Activated CD4-positive, alpha-beta memory T cell treated with anti-CD3 and anti-CD28 coated beads for 36 hours (primary cell): ENCODE measurements at regions not wholly inside any gene's neighbourhood (a gene's known extent, or its start where the extent isn't known, plus 50 kb on each side); places are given as distances from the start of the nearest gene placed in this dataset.

Source experiments
- CTCF ChIA-PET: fragments of 350-600 bp; sonication (Branson Sonifier 250); formaldehyde crosslinking; loops from one replicate; lab custom pipeline; 2021; ENCODE audit warnings: antibody characterized with exemption, inconsistent platforms; lab: Charles Lee
- POLR2A ChIA-PET: fragments of 350-600 bp; sonication (Branson Sonifier 250); formaldehyde crosslinking; loops from one replicate; lab custom pipeline; 2021; ENCODE audit warnings: antibody characterized with exemption; lab: Charles Lee
- DNase-seq: peaks from one replicate; pipeline ENCODE4 v3.0.0-alpha.2; 2020
- H3K27ac Mint-ChIP-seq: one replicate; pipeline ENCODE4 v1.8.0; 2021; ENCODE audit warnings: mixed read lengths
- H3K27me3 Mint-ChIP-seq: one replicate; pipeline ENCODE4 v1.8.0; 2021; ENCODE audit warnings: mixed read lengths
- H3K36me3 Mint-ChIP-seq: one replicate; pipeline ENCODE4 v1.8.0; 2021; ENCODE audit warnings: mixed read lengths
- H3K4me1 Mint-ChIP-seq: one replicate; pipeline ENCODE4 v1.8.0; 2021; ENCODE audit warnings: low read depth, mixed read lengths
- H3K4me3 Mint-ChIP-seq: one replicate; pipeline ENCODE4 v1.8.0; 2021; ENCODE audit warnings: mild to moderate bottlenecking, mixed read lengths
- H3K9me3 Mint-ChIP-seq: one replicate; pipeline ENCODE4 v1.8.0; 2021; ENCODE audit warnings: mixed read lengths
- intact Hi-C: fragments of 100-400 bp; cut with micrococcal nuclease; formaldehyde crosslinking; loops from one replicate; pipeline ENCODE4 v1.15.1; 2023

DNA sequence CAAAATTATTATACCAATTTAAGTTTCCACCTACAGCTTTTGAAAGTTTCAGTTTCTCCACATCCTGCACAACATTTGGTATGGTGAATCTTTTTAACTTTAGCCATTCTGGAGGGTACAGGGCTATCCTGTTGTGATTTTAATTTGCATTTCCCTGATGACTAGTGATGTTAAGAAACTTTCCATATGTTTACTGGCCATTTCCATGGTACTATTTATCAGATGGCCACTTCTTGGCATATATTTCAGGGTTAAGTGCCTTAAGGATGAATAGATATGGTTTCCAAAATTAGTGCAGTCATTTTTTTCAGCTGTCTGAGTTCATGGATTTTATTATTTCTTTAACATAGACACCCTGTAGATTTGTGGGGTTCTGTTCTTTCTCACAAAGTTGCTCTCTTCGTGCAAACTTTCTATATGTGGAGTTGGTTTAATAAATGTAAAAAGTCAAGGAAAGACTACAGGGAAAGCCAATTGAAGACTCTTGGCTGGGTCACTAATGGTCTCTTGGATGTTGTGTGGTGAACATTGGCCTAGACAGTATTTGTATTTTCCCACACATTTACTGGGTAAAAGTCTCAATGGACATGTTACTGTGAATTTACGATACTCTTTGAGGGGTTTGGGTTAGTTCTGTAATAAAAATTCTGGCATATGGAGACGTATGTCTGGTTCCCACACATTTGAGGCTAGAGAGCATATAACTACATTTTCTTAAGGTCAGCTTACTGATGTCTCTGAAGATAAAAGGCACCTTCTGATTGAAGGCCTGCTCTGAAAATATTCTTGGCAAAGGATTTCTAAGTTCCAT is 147.5 kb upstream of the PDZRN3 start:
- H3K9me3 Mint-ChIP-seq, result no peaks in the 10 kb centered on the region
- no peaks in the 10 kb centered on the region for H3K4me1 Mint-ChIP-seq
- intact Hi-C loops, result no loop called here
- H3K4me3 Mint-ChIP-seq, result no peak overlapping the region
- ChIA-PET POLR2A (no interaction called here), CTCF (no interaction called here)
- DNase-seq, result no peak
- no peak overlapping the region for H3K27ac Mint-ChIP-seq
- no peaks in the 10 kb centered on the region for H3K36me3 Mint-ChIP-seq
- no peaks in the 10 kb centered on the region for H3K27me3 Mint-ChIP-seq

DNA sequence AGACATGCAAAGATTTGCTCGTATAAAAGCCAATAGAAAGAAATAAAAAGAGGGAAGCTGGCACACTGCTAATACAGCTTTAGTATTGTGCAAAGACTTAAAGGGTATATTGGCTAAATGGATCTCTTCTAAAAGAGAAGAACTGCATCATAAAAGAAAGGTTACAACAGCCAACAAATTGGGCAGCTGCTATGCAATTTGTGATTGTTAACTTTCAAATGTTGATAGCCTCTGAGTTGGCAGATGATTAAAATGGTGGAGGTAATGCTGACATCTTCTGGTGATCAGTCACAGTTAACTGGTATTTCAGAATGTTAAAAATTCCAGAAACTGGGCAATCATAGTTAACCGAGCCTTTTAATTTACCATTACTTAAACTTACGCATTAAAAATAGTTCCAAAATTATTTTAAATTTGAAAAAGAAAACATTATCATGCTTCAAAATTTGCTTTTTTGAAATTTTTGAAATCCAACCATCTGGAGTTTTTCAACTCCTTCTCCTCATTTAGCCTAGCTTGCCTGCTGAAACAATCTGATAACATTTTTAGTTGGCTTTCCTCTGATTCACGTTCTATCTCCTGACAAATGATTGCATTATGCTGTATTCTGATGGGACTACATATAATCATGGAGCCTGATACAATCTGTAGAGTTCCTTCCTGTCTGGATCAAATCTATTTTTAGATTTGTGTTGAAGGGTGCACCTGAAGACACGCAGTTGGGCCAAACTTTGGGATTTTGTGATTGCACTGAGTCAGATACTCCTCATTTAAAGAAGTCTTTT is 144.0 kb upstream of the PDZRN3 start:
- ChIA-PET CTCF (no interaction called here), POLR2A (no interaction called here)
- intact Hi-C loops, result no loop called here
- H3K27ac Mint-ChIP-seq, result no peak overlapping the region
- DNase-seq, result no peak
- H3K4me1 Mint-ChIP-seq, result no peaks in the 10 kb centered on the region
- H3K9me3 Mint-ChIP-seq, result peaks cover 6% of the 10 kb centered on the region
- H3K4me3 Mint-ChIP-seq, result no peak overlapping the region
- H3K36me3 Mint-ChIP-seq, result no peaks in the 10 kb centered on the region
- H3K27me3 Mint-ChIP-seq, result no peaks in the 10 kb centered on the region

GRCh38 chr3:73766599-73767381 is 142.0 kb upstream of the PDZRN3 start:
- no peak for DNase-seq
- H3K27me3 Mint-ChIP-seq, result no peaks in the 10 kb centered on the region
- CTCF ChIA-PET, result no interaction called here
- no peaks in the 10 kb centered on the region for H3K4me1 Mint-ChIP-seq
- POLR2A ChIA-PET, result no interaction called here
- H3K27ac Mint-ChIP-seq, result no peak overlapping the region
- peaks cover 6% of the 10 kb centered on the region for H3K9me3 Mint-ChIP-seq
- intact Hi-C loops, result no loop called here
- no peaks in the 10 kb centered on the region for H3K36me3 Mint-ChIP-seq
- H3K4me3 Mint-ChIP-seq, result no peak overlapping the region

- Mint-ChIP-seq H3K27me3 (no peaks in the 10 kb centered on the region), H3K27ac (no peak overlapping the region), H3K36me3 (no peaks in the 10 kb centered on the region), H3K9me3 (peaks cover 6% of the 10 kb centered on the region), H3K4me3 (no peak overlapping the region), H3K4me1 (no peaks in the 10 kb centered on the region)
- CTCF ChIA-PET, result no interaction called here
- no peak for DNase-seq
- intact Hi-C loops, result no loop called here
- POLR2A ChIA-PET, result no interaction called here
These were observed 141.3 kb upstream of the PDZRN3 start for GRCh38 chr3:73765878-73766545.

DNA sequence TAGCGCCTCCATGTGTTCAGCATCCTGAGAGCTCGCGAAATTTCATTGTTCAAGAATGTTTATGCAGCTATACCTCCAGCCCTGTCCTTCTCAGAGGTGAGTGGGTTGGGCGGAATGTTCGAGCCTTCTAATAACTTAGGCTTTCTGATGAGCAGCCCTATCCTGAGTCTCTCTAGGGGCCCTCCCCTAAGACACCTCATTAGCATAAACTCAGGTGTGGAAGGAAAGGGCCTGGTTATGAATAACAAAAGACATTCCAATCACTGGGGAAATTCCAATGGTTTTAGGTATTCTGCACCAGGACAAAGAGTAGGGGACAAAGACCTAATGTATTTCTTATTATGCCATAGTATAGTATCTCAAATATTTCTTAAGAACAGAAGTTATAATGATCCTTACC is 138.1 kb upstream of the PDZRN3 start:
- Mint-ChIP-seq H3K27ac (no peak overlapping the region), H3K4me1 (no peaks in the 10 kb centered on the region), H3K9me3 (peaks cover 6% of the 10 kb centered on the region), H3K36me3 (no peaks in the 10 kb centered on the region), H3K4me3 (no peak overlapping the region), H3K27me3 (no peaks in the 10 kb centered on the region)
- DNase-seq, result no peak
- ChIA-PET CTCF (no interaction called here), POLR2A (no interaction called here)
- intact Hi-C loops, result no loop called here

DNA sequence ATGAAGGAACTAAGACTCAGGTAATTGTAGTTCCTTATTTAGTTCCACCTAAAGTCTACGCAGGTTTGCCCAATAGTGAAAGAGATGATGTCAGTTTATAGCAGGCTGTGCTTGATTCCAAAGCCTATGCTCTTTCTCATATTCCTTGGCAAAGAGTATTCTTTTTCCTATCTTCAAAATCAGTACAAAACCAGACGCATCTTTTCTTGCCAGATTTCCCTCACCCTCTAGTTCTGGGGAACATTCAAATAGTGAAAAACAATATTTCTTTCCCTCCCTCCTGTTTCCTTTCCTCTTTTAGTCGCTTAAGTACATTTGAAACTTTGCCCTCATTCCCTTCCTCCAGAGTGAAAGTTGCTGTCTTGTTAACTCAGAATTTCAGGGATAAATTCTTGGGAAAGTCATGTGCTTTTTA is 134.6 kb upstream of the PDZRN3 start:
- intact Hi-C loops, result no loop called here
- H3K27ac Mint-ChIP-seq, result no peak overlapping the region
- DNase-seq, result no peak
- ChIA-PET POLR2A (no interaction called here), CTCF (no interaction called here)
- peaks cover 3% of the 10 kb centered on the region for H3K9me3 Mint-ChIP-seq
- no peaks in the 10 kb centered on the region for H3K4me1 Mint-ChIP-seq
- no peaks in the 10 kb centered on the region for H3K36me3 Mint-ChIP-seq
- H3K27me3 Mint-ChIP-seq, result no peaks in the 10 kb centered on the region
- no peak overlapping the region for H3K4me3 Mint-ChIP-seq

GRCh38 chr3:73757536-73757935 is 132.8 kb upstream of the PDZRN3 start:
- no peak for DNase-seq
- Mint-ChIP-seq H3K4me1 (no peaks in the 10 kb centered on the region), H3K27ac (no peak overlapping the region), H3K9me3 (no peaks in the 10 kb centered on the region), H3K27me3 (no peaks in the 10 kb centered on the region), H3K4me3 (no peak overlapping the region), H3K36me3 (no peaks in the 10 kb centered on the region)
- intact Hi-C loops, result no loop called here
- POLR2A ChIA-PET, result no interaction called here
- CTCF ChIA-PET, result no interaction called here

GRCh38 chr3:73753985-73754384 is 129.2 kb upstream of the PDZRN3 start:
- no peaks in the 10 kb centered on the region for H3K27me3 Mint-ChIP-seq
- DNase-seq, result no peak
- intact Hi-C loops, result no loop called here
- no peaks in the 10 kb centered on the region for H3K9me3 Mint-ChIP-seq
- no peak overlapping the region for H3K4me3 Mint-ChIP-seq
- ChIA-PET POLR2A (no interaction called here), CTCF (no interaction called here)
- H3K27ac Mint-ChIP-seq, result no peak overlapping the region
- H3K36me3 Mint-ChIP-seq, result no peaks in the 10 kb centered on the region
- no peaks in the 10 kb centered on the region for H3K4me1 Mint-ChIP-seq

- no peak overlapping the region for H3K27ac Mint-ChIP-seq
- no peaks in the 10 kb centered on the region for H3K9me3 Mint-ChIP-seq
- ChIA-PET POLR2A (no interaction called here), CTCF (no interaction called here)
- no peaks in the 10 kb centered on the region for H3K4me1 Mint-ChIP-seq
- no peak overlapping the region for H3K4me3 Mint-ChIP-seq
- DNase-seq, result no peak
- no peaks in the 10 kb centered on the region for H3K27me3 Mint-ChIP-seq
- intact Hi-C loops, result no loop called here
- H3K36me3 Mint-ChIP-seq, result no peaks in the 10 kb centered on the region
These were observed 127.6 kb upstream of the PDZRN3 start for GRCh38 chr3:73752338-73752737.

DNA sequence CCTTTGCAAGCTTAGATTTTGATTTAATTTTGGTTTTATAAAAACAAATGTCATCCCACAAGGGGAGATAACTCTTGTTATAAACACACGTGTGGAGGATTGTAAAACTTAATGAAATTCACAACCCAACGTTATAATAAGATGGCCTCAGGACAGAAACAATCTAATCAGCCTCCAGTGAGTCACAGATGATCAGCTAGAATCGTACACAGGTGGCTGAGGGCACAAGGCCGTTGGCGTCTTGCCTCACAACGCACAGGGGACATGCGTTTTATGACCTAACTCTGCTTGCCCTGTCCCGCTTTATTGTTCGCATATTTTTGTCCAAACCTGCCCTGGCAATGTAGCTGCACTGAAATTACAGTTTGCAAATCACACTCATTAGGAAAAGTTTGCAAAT is 121.9 kb upstream of the PDZRN3 start:
- Mint-ChIP-seq H3K27me3 (no peaks in the 10 kb centered on the region), H3K36me3 (no peaks in the 10 kb centered on the region), H3K27ac (no peak overlapping the region), H3K9me3 (no peaks in the 10 kb centered on the region), H3K4me3 (no peak overlapping the region), H3K4me1 (no peaks in the 10 kb centered on the region)
- intact Hi-C loops, result no loop called here
- DNase-seq, result no peak
- POLR2A ChIA-PET, result no interaction called here
- CTCF ChIA-PET, result no interaction called here

DNA sequence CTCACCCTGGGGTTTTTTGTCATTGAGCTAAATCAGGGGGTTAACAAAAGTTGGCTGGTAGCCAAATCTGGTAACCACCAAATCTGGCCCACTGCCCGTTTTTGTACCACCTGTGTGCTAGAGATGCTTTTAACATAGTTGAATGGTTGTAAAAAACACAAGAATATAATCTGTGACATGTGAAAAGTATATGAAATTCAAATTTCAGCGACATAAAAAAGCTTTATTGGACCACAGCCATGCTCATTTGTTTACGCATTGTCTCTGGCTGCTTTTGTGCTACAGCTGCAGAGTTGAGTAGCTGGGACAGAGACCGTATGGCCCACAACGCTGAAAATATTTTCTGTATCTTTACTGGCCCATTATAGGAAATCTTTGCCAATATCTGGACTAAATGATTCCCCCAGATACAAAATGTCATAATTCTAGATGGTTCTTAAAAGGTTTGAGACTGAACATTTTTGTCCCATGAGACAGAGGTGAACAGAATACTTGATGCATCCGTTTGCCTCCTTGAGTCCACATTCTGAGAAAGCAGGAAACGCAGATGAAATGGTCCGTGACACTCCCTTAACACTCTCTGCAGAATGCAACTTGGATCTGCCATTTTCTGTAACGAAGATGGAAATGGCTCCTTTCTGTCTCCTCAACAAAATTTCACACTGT is 120.9 kb upstream of the PDZRN3 start:
- no peak for DNase-seq
- intact Hi-C loops, result no loop called here
- POLR2A ChIA-PET, result no interaction called here
- no peaks in the 10 kb centered on the region for H3K36me3 Mint-ChIP-seq
- H3K9me3 Mint-ChIP-seq, result no peaks in the 10 kb centered on the region
- no peaks in the 10 kb centered on the region for H3K27me3 Mint-ChIP-seq
- no peak overlapping the region for H3K27ac Mint-ChIP-seq
- H3K4me3 Mint-ChIP-seq, result no peak overlapping the region
- no peaks in the 10 kb centered on the region for H3K4me1 Mint-ChIP-seq
- CTCF ChIA-PET, result no interaction called here
